NCI-H69 (cell line): ENCODE measurements at regions not wholly inside any gene's neighbourhood (a gene's known extent, or its start where the extent isn't known, plus 50 kb on each side); places are given as distances from the start of the nearest gene placed in this dataset.

Experiments used
- DNase-seq: peaks from one replicate; lab custom pipeline; 2025; lab: John Stamatoyannopoulos, UW

DNA sequence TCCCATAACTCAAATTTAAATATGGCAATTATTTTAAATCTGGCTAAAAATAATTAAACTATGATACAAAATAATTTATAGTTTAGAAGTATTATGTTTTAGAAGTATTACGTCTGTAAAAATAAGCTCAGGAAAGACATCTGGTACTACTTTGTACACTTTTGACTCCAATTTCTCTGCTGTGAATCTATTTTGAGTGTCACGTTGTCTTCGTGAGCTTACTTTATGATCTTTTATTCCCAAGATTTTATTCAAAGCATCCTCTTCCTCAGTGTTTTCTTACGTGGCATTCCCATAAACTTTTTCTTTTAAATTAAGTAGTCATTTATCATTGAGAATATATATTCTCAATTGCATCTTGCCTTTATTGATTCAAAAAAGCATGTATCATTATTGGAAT is 223.3 kb upstream of the KCNJ16 start:
- DNase-seq: no peak

DNA sequence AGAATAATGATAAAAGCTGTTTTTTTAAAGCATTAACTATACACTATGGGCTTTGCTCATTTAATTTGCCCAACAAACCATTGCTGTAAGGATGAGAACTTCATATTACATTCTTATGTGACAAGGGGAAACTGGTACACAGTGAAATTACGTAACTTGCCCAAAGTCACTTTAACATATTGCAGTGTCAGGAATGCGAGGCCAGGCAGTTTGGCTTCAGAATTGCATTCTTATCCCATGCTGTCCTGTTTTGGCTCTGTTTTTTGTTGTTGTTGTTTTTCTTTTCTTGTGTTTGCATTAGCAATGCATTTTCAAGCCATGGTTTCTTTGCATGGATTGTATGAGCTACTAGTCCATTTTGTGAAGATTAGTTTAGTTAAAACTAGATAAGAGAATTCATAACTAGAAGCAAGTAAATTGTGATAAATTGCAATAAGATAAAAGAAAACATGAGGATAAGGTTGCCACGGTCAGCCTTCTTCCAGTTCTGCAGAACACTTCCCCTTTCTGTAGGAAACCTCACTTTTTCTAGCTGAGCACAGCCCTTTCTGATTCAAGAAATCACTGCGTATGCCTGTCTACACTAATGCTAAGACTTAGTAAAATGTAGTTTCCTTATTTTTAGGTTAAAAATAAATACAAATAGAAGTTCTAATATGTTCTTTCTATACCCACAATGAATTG is 221.3 kb upstream of the KCNJ16 start:
- DNase-seq: no peak

- DNase-seq: no peak
Measured at GRCh38 chr17:69854225-69854780, 220.7 kb upstream of the KCNJ16 start.

DNA sequence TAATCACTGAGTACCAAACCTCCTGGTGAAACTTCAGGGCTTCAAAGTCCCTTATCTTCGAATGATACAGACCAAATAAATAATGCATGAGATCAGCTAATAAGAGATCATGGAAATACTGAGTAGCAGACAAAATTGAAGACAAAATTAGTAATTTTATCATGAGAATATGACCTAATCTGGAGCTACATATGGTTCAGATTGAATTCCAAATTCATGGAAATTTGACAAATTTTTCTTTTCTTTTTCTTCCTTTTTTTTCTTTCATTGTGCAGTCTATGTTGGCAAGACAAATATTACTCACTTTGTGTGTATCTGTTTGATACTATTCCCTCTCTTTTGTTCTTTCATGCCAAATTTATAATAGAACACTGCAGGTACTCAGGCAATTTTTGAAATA is 218.1 kb upstream of the KCNJ16 start:
- DNase-seq: no peak

GRCh38 chr17:69857412-69857835 is 217.6 kb upstream of the KCNJ16 start:
- DNase-seq: peak; percentile 88

DNA sequence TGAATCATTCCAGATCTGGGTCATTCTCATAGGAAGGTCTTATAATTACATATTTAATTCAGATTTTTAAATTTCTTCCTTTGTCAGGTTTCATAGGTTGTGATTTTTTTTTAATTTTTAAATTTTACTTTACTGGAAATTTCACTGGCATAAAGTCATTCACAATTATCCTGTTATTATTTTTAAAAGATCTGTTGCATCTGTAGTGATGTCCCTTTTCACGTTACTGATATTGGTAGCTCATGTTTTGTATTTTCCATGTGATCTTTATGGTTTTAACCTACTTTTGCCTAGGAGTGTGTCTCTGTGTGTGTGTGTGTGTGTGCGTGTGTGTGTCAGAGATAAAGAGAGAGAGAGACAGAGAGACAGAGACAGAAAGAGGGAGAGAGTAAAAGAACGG is 216.6 kb upstream of the KCNJ16 start:
- DNase-seq: no peak

DNA sequence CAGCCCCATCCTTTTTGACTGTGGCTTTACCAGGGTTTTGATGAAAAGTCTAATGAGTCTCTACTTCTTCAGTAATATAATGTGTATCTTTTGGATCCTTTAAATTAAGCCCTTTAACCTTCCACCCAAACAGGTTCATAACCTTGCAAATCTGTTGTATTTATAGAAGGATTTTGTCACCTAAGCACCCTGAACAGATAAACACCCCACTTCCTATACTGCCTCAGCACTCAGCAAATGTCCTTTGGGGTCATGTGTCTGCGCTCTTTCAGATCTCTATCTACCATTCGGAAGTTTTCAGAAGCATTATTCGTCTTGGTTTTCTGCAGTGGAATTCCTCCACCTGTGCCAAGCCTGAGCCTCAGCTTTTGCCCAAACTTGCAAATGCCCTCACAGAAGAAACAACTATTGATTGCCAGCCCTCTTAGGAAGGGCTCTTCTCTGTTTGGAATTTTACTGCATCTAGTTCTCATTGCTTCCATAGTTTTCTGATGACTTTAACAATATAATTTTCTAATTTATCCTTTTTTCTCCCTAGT is 214.8 kb upstream of the KCNJ16 start:
- no peak for DNase-seq

GRCh38 chr17:69864462-69864861 is 210.6 kb upstream of the KCNJ16 start:
- DNase-seq: no peak

DNA sequence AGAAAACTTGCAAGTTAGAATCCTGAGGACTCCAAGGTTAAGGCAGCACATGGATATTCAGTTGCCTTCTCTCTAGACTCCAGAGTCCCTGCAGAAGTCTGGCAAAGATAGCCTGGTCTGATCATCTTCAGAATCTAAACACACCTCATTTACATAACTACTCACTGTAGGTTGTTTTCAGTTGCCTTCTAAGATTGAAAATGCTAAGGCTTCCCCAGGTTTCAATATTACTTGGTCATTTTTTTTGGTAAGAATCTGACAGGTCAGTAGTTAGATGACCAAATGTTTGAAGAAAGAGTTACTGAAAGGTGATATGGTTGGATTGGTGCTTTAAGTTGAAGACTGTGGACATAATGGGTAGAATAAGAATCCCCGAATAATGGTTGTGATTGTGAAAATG is 205.4 kb upstream of the KCNJ16 start:
- no peak for DNase-seq

DNA sequence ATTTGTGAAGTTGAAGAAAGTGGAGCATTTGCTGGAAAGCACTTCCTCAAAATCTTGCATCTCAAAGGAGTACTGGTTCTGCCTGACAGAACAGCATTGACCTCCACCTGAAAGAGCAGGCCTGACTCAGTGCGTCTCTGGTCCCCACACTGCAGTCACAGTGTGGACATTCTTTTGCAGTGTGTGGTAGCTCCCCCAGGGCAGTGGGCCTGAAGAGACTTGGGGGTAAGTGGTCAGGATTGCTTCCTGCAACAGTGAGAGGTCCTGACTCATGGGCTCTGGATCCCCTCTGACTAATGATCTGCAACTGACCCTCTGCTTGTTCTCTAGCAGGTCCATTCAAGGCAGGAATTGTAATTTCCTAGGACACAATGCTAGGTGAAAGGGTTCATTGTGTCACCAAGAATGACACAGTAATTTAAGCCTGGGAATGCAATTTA is 204.9 kb upstream of the KCNJ16 start:
- DNase-seq: no peak

DNA sequence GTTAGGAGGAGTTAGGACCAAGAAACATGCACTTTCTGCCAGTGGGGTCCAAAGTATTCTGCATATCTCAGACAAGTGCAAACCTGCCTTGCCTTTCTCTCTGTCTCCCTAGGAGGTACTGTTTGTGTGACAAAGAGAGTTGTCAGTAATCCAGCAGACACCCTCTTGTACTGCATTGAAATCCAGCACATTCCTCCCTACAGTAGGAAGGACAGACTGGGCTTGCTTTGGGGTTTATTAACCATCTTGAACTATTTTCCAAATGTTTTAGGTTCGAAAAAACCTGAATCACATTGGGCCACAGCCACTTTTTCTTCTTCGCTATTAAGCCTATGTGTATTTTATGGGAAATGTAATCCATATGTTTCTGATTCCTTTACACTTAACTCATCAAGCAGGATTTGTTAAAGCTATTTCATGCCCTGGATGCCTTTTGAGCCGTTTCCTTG is 204.2 kb upstream of the KCNJ16 start:
- DNase-seq: peak; percentile 54

DNA sequence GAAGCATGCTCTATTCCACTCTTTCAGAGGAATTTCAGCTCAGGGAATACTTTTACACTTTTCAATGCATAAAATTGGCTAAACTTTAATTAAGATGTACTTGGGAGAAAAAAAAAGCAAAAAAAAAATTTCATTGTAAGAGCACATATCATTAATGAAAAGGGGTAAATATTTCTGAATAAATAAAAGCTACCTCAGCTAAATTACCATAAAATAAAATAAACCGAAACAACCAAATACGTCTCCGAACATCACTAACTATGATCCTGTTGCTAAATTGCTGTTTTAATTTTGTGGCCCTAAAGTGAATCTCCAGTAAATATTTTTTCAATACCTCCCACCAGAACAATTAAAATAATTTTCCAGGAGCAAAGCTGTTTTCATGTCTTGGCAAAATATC is 203.7 kb upstream of the KCNJ16 start:
- no peak for DNase-seq

DNA sequence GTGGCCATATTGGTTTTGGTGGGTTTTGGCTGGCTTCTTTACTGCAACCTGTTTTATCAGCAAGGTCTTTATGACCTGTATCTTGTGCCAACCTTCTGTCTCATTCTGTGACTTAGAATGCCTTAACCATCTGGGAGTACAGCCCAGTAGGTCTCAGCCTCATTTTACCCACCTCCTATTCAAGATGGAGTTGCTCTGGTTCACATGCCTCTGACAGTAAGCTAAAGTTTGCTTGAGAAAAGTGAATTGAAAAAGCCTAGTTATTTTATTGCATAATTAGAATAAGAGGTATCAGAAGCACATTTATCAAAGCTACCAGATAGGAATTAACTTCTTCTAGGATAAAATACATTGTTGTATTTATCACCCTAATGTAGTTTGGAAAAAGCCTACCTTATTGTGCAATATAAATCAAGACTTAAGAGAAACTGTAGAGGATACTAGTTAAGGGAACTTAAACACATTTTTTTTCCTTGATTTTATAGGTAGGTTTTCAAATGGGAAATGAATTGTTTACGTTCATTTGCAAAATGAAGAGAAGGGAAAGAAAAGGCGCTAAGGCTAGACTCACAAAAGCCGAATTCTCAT is 202.3 kb upstream of the KCNJ16 start:
- no peak for DNase-seq

DNA sequence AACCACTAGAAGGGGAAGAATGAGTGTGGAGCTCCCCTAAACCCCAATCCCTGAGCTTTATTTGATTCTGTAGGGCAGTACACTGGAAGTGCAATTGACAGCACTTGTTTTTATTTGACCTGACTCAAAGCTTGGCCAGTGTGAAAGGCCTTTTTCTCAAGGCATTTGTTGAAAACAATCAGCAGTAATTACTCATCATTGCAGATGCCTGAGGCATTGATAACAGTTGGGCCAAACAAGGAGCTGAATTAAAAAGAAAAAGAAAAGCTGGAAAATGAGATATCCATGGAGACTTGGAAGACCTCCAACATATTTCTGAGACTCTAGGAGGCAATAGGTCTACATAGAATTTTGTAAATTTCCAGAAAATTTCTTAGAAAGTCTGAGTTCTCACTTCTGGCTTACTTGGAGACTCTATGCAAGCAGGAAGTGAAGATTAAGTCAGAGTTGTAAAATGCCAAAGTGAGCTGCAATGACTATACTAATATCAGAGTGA is 200.8 kb upstream of the KCNJ16 start:
- DNase-seq: peak; percentile 74

DNA sequence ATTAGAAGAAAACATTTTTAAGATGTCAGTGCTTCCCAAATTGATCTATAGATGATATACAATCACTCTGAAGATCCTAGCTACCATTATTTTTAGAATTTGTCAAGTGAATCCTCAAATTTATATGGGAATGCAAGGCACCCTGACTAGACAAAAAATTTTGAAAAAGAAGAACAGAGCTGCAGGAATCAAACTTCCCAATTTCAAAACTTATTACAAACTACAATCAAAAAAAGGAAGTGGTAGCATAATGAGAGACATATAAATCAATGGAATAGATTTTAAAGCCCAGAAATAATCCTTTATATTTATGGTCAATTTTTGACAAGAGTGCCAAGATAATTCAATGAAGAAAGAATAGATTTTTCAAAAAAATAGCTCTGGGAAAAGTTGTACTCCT is 198.3 kb upstream of the KCNJ16 start:
- no peak for DNase-seq

DNA sequence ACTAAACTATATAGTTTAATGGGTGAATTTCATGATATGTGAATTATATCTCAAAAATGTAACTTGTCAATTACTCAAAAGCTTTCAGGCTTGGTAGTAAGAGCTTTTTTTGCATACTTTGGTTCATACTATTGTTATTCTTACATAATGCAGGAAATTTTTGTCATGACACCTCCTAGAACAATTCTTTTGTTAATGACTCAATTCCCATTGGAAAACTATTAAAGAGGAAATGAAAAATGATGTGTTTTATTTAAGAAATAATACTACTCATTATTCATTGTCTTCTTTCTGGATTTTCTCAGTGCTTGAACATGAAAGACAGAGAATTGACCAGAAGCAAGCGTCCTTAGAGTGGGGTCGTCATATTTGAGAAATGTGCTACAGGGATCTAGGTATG is 196.4 kb upstream of the KCNJ16 start:
- no peak for DNase-seq

DNA sequence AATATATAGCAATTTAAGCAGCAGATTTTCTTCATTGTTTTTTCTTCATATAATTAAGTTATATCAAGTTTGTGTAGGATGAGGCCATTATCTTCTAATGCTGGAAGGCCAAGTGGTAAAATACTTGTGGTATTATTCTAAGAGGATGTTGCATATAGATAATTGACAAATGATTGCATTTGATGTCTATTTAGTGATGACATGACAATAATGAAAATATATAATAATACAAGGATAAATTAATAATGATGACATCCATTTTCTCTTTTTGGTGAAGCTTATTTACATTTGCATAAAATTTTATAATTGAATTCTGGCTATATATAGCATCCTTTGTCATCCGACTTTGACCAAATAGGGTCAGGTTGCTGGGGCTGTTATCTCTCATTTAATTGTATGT is 195.4 kb upstream of the KCNJ16 start:
- DNase-seq: no peak

GRCh38 chr17:69880591-69881112 is 194.4 kb upstream of the KCNJ16 start:
- DNase-seq: no peak

DNA sequence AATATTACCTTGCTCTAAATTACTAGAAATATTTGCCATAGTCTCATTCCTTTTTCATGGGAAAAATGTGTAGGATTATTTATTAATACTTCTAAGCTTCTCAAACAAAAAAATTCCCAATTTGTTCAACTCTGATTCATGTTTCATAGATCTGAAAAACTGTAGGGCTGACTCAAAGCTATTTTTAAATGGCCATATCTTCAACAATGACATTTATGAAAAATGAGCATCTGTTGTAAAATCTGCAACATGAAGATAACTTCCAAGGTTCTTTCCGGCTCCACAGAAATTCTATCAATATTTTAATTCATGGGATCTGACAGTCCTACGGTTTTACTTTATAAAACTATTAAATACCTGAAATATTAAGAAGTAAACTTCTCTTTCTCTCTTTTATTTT is 192.7 kb upstream of the KCNJ16 start:
- no peak for DNase-seq

GRCh38 chr17:69883120-69883519 is 191.9 kb upstream of the KCNJ16 start:
- peak; percentile 62 for DNase-seq

DNA sequence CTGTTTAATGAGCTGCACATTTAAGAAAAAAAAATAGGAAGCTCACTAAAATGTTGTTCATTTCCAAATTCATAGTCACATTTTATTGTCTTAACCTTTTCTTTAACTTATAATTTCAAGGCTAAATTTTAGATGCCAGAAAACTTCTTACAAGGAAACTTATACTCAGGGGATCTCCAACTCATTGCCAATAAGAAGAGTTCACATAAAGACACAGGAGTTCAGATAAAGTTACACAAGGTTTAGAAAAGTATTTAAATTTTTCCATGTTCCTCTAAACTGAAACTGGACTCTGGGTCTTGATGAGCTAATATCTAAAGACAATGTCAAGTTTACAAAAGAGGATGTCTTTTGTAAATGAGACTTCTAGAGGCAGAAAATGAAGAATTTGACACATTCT is 190.7 kb upstream of the KCNJ16 start:
- no peak for DNase-seq

GRCh38 chr17:69884846-69885245 is 190.2 kb upstream of the KCNJ16 start:
- DNase-seq: no peak

- no peak for DNase-seq
Measured at GRCh38 chr17:69898601-69899000, 176.4 kb upstream of the KCNJ16 start.
